Keratinocyte (primary cell): ENCODE measurements at regions not wholly inside any gene's neighbourhood (a gene's known extent, or its start where the extent isn't known, plus 50 kb on each side); places are given as distances from the start of the nearest gene placed in this dataset.

Experiments used
- DNase-seq: peaks from one replicate; pipeline ENCODE4 v3.0.0-alpha.2; 2011; ENCODE audit warnings: low read depth, missing footprints, low spot score
- FAIRE-seq: peaks from 2 replicates; lab custom pipeline; 2011; peaks lifted over from hg19 to GRCh38; lab: Jason Lieb, UNC
- H2AFZ ChIP-seq: 2 replicates; pipeline ENCODE4 v1.6.0; 2012; ENCODE audit warnings: low read length, control low read depth, inconsistent platforms; ENCODE audit not compliant: control insufficient read depth
- H3K27ac ChIP-seq: 2 replicates; pipeline ENCODE4 v1.5.1; 2011; ENCODE audit warnings: low read length; ENCODE audit not compliant: control insufficient read depth, insufficient read depth
- H3K27me3 ChIP-seq: 3 replicates; pipeline ENCODE4 v1.6.0; 2011; ENCODE audit warnings: low read length; ENCODE audit not compliant: control insufficient read depth, insufficient read depth; ENCODE audit errors: extremely low read depth
- H3K36me3 ChIP-seq, 2 experiments: 2 replicates in 1 of 2; 3 replicates in 1 of 2; pipeline ENCODE4 v1.5.1; 2011; ENCODE audit warnings: low read length in 2 of 2, mild to moderate bottlenecking in 1 of 2; ENCODE audit not compliant: control insufficient read depth in 2 of 2, insufficient read depth in 2 of 2; ENCODE audit errors: extremely low read depth in 1 of 2
- H3K4me1 ChIP-seq: 3 replicates; pipeline ENCODE4 v1.5.1; 2011; ENCODE audit warnings: low read length; ENCODE audit not compliant: control insufficient read depth, insufficient read depth; ENCODE audit errors: extremely low read depth
- H3K4me2 ChIP-seq: 3 replicates; pipeline ENCODE4 v1.6.0; 2011; ENCODE audit warnings: low read depth, low read length; ENCODE audit not compliant: control insufficient read depth, insufficient read depth; ENCODE audit errors: extremely low read depth
- H3K4me3 ChIP-seq, 3 experiments: fragments of 200-600 bp in 1 of 3; sonication (generic) in 1 of 3; 2 replicates in 2 of 3; 3 replicates in 1 of 3; pipeline ENCODE4 v1.5.1; 2011 to 2016; ENCODE audit warnings: low read length in 3 of 3, mild to moderate bottlenecking in 3 of 3, control low read depth in 2 of 3, inconsistent platforms in 1 of 3, low read depth in 1 of 3, mixed read lengths in 1 of 3, mixed run types in 1 of 3, moderate library complexity in 1 of 3; ENCODE audit not compliant: control insufficient read depth in 2 of 3, insufficient read depth in 2 of 3; ENCODE audit errors: extremely low read depth in 1 of 3
- H3K79me2 ChIP-seq: 2 replicates; pipeline ENCODE4 v1.6.0; 2012; ENCODE audit warnings: low read length; ENCODE audit not compliant: control insufficient read depth, insufficient read depth
- H3K9ac ChIP-seq: 3 replicates; pipeline ENCODE4 v1.6.0; 2011; ENCODE audit warnings: low read length; ENCODE audit not compliant: control insufficient read depth, insufficient read depth; ENCODE audit errors: extremely low read depth
- H3K9me1 ChIP-seq: 3 replicates; pipeline ENCODE4 v1.6.0; 2011; ENCODE audit warnings: low read length; ENCODE audit not compliant: control insufficient read depth, insufficient read depth; ENCODE audit errors: extremely low read depth
- H3K9me3 ChIP-seq: 2 replicates; pipeline ENCODE4 v1.5.1; 2012; ENCODE audit warnings: low read depth, low read length; ENCODE audit not compliant: control insufficient read depth
- H4K20me1 ChIP-seq: 3 replicates; pipeline ENCODE4 v1.6.0; 2011; ENCODE audit warnings: low read length; ENCODE audit not compliant: control insufficient read depth, insufficient read depth; ENCODE audit errors: extremely low read depth
- EZH2 ChIP-seq: IDR thresholded peaks from one replicate; pipeline ENCODE4 v1.6.1; 2012; ENCODE audit warnings: inconsistent platforms, mild to moderate bottlenecking, low read length, moderate library complexity
- dilution Hi-C: fragments of 300-500 bp; cut with MboI; formaldehyde crosslinking; loops from one replicate; pipeline ENCODE4 v1.7.0; 2020; ENCODE audit warnings: low sequenced_read_pairs; ENCODE audit not compliant: extremely low pct_ligation_motif_present
- TF ChIP-seq, protein P1 (sequence below), 3 experiments: IDR thresholded peaks in 1 of 3; conservative IDR thresholded peaks in 1 of 3; optimal IDR thresholded peaks in 1 of 3; 2 replicates in 2 of 3; 3 replicates in 1 of 3; pipeline versions ENCODE3 to v1.5.1; 2011; ENCODE audit warnings: low read length in 3 of 3, mild to moderate bottlenecking in 3 of 3, moderate library complexity in 2 of 3, control low read depth in 1 of 3, inconsistent platforms in 1 of 3; ENCODE audit not compliant: insufficient read depth in 2 of 3; ENCODE audit errors: extremely low read depth in 1 of 3

- DNase-seq: no peak
- H3K36me3 ChIP-seq: no peaks in the 10 kb centered on the region
- H3K9me3 ChIP-seq: no peaks in the 10 kb centered on the region
- no peak overlapping the region for H3K9ac ChIP-seq
- no peak overlapping the region for H3K27ac ChIP-seq
- H3K9me1 ChIP-seq: no peaks in the 10 kb centered on the region
- dilution Hi-C loops: no loop called here
- H3K4me2 ChIP-seq: no peak overlapping the region
- no peaks in the 10 kb centered on the region for H3K27me3 ChIP-seq
- H3K79me2 ChIP-seq: no peaks in the 10 kb centered on the region
- no peak for FAIRE-seq
- TF ChIP-seq, protein P1, sequence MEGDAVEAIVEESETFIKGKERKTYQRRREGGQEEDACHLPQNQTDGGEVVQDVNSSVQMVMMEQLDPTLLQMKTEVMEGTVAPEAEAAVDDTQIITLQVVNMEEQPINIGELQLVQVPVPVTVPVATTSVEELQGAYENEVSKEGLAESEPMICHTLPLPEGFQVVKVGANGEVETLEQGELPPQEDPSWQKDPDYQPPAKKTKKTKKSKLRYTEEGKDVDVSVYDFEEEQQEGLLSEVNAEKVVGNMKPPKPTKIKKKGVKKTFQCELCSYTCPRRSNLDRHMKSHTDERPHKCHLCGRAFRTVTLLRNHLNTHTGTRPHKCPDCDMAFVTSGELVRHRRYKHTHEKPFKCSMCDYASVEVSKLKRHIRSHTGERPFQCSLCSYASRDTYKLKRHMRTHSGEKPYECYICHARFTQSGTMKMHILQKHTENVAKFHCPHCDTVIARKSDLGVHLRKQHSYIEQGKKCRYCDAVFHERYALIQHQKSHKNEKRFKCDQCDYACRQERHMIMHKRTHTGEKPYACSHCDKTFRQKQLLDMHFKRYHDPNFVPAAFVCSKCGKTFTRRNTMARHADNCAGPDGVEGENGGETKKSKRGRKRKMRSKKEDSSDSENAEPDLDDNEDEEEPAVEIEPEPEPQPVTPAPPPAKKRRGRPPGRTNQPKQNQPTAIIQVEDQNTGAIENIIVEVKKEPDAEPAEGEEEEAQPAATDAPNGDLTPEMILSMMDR (optimal IDR thresholded peaks at IDR 0.05 in 1 of 3, IDR thresholded peaks at IDR 0.05 in 1 of 3, conservative IDR thresholded peaks at IDR 0.05 in 1 of 3; ENCODE audit: extremely low read depth in 1 of 3, insufficient read depth in 2 of 3, low read length in 3 of 3): no peak
- TF ChIP-seq EZH2: no peak
- H4K20me1 ChIP-seq: no peaks in the 10 kb centered on the region
- H2AFZ ChIP-seq: no peak overlapping the region
- no peaks in the 10 kb centered on the region for H3K4me1 ChIP-seq
- no peak overlapping the region for H3K4me3 ChIP-seq
Observed at GRCh38 chr13:33409673-33410510, 124.3 kb upstream of the STARD13 start.

- no peak for DNase-seq
- Histone ChIP-seq H3K4me2 (no peak overlapping the region), H3K9ac (no peak overlapping the region), H3K4me1 (no peaks in the 10 kb centered on the region), H3K27ac (no peak overlapping the region), H3K9me3 (no peaks in the 10 kb centered on the region), H3K27me3 (no peaks in the 10 kb centered on the region), H3K9me1 (no peaks in the 10 kb centered on the region), H4K20me1 (no peaks in the 10 kb centered on the region), H3K79me2 (no peaks in the 10 kb centered on the region), H3K4me3 (no peak overlapping the region), H2AFZ (no peak overlapping the region), H3K36me3 (no peaks in the 10 kb centered on the region)
- dilution Hi-C loops: no loop called here
- TF ChIP-seq, protein P1 (optimal IDR thresholded peaks at IDR 0.05 in 1 of 3, IDR thresholded peaks at IDR 0.05 in 1 of 3, conservative IDR thresholded peaks at IDR 0.05 in 1 of 3; ENCODE audit: extremely low read depth in 1 of 3, insufficient read depth in 2 of 3, low read length in 3 of 3): no peak
- no peak for TF ChIP-seq EZH2
- no peak for FAIRE-seq
Observed at GRCh38 chr13:33410619-33411018, 125.1 kb upstream of the STARD13 start.
